GM12873 (cell line): ENCODE measurements at regions not wholly inside any gene's neighbourhood (a gene's known extent, or its start where the extent isn't known, plus 50 kb on each side); places are given as distances from the start of the nearest gene placed in this dataset.

Source experiments
- CTCF ChIP-seq: IDR thresholded peaks from 2 replicates; pipeline ENCODE4 v1.5.1; 2012; ENCODE audit warnings: low read depth, mild to moderate bottlenecking, moderate library complexity, low read length, control low read depth; ENCODE audit not compliant: insufficient read depth; ENCODE audit errors: missing control alignments

DNA sequence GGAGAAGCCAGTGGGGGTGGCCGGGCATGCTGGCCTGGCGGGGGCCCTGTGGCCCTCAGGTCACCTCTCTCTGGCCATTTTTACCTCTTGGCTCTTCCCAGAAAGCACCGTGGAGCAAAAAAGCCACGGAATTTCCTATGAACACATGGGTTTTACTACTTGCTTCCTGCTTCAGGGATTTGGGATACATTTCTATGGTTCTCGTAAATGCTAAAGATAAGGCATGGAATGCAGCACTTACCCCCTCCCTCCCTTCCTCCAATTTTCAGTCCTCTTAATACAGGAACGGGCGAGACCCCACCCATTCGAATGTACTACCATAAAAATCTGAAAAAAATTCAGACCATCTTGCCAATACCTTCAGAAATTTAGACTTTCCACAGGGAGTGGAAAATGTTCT lies 279.7 kb downstream of the ARHGAP12 start:
- no peak for TF ChIP-seq CTCF

DNA sequence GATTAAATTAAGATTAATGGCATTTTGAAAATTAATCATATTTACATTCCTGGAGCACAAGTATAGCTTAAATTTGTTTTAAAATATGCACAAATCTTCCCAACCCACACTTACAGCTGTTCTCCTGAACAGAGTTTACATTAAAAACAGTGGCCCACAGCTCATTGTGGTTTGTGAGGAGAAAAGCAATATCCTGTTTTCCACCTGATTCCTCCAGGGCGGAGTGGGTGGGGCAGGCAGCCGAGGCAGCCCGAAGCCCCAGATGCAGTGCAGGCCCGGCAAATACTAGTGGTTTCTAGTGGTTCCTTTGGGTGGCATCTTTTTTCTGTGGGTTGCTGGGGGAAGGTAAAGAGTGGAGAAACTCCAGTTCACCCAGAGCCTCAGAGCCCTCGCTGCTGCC lies 280.8 kb downstream of the ARHGAP12 start:
- TF ChIP-seq CTCF, result no peak

GRCh38 chr10:31646519-31646918 lies 282.1 kb downstream of the ARHGAP12 start:
- TF ChIP-seq CTCF, result no peak

DNA sequence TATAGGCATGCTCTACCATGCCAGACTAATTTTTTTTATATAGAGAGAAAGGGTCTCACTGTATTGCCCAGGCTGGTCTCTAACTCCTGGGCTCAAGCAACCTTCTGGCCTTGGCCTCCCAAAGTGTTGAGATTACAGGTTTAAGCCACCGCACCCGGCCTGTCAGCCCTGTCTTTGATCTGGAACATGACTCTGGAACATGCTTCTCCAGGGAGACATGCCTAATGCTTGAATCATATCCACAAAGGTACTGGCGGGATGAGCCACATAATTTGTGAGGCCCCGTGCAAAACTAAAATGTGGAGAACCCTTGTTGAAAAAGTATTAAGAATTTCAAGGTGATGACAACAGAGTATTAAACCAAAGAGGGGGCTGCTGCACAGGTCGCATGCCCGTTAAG lies 282.8 kb downstream of the ARHGAP12 start:
- TF ChIP-seq CTCF, result no peak

DNA sequence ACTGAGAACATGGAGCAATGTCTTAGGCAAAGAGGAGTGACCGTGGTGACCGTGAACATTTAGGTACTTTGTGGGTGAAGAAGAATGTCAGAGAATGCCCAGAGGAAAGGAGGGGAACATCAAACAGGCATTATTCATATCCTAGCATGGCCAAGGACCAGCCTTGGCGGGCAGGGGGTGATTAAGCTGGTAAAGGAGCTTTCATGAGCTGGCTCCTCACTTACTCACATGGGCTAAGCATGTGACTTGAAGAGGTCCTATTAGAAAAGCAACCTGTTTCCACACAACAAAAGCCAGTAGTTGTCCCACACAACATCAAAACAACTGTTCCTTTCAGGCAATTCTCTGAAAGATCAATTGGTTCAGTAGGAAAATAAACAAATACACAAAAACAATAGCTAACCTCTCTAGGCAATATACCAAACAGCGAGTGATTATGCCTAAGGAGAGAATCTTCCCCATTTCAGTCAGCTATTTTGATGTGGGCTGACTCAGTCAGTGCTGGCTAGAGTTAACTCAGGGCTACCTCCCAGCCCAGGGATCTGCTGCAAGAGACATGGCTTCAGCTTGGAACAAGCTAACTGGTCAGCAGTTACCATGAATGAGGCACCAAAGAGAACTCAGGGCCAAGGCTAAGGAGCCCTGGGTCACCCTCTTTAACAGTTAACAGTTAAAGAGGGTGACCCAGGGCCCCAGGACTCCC lies 283.5 kb downstream of the ARHGAP12 start:
- TF ChIP-seq CTCF, result no peak

- TF ChIP-seq CTCF, result no peak
These were observed 286.4 kb downstream of the ARHGAP12 start for GRCh38 chr10:31642281-31642680.

- TF ChIP-seq CTCF, result no peak
These were observed 293.1 kb downstream of the ARHGAP12 start for GRCh38 chr10:31635415-31636065.
